Stimulated activated CD4-positive, alpha-beta T cell treated with anti-CD3 and anti-CD28 coated beads, TNF-alpha, amount 100 ng/mL, for 24 hours (primary cell): ENCODE measurements at regions not wholly inside any gene's neighbourhood (a gene's known extent, or its start where the extent isn't known, plus 50 kb on each side); places are given as distances from the start of the nearest gene placed in this dataset.
A peak's percentile ranks its signal among the peaks of the same experiment; 100 is the strongest.

Source experiments
- DNase-seq, 3 experiments: peaks; one replicate each; pipeline ENCODE4 v3.0.0-alpha.2; 2020; ENCODE audit warnings: low read depth in 3 of 3

- DNase-seq = no peak
These were observed 173.3 kb upstream of the VLDLR start for GRCh38 chr9:2448193-2448738.

DNA sequence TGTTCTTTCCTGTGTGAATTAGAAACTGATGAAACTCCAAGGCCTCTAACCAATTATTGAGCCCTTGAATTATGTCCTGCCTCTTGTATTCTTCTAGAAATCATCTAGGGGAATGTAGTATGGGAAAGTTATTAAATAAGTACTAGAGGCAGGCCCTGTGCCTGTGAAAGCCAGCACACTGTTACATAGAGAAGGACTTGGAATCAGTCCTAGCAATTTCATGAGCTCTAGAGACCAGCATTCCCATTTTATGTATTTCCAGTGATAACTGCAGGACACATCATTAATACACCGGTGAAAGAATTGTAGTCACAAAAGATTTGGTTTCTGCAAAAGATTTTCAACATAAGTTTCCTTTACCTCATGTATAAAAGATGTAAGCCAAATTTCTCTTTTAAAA is 168.5 kb upstream of the VLDLR start:
- no peak for DNase-seq

GRCh38 chr9:2453701-2454100 is 167.9 kb upstream of the VLDLR start:
- no peak for DNase-seq

DNA sequence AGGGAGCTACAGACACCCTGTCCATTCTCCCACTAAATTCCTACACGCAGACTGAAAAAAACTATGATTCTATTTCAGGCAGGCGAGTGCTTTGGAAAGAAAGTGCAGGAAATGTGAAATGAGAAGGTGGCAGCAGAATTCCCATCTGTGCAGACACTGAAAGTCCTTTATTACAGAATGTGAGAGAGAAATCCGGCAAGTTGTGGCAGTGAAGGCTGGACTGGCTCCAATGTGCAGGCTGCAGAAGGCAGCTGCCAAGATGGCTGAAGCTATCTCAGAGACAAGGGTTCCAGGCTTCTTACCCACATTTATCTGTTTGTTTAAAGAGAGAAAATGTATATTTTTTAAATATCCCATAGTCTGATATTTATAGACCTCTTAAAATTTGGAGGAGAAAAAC is 161.8 kb upstream of the VLDLR start:
- no peak for DNase-seq

GRCh38 chr9:2461892-2462291 is 159.7 kb upstream of the VLDLR start:
- DNase-seq = no peak

DNA sequence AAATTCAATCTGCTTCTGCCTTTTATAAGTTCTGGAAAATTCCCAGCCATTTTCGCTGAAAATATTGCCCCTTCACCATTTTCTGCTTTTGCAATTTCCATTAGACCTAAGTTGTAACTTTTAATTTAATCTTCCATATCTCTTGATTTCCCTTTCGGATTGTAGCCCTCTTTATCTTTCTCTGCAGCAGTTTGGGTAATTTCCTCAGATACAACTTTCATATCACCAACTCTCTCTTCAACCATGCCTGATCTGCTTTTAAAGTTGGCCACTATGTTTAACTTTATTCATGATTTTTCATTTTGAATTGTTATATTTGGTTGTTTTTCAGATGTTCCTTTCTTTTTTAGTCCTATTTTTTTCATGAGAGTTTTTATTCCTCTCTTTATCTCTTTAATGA is 157.0 kb upstream of the VLDLR start:
- no peak for DNase-seq

DNA sequence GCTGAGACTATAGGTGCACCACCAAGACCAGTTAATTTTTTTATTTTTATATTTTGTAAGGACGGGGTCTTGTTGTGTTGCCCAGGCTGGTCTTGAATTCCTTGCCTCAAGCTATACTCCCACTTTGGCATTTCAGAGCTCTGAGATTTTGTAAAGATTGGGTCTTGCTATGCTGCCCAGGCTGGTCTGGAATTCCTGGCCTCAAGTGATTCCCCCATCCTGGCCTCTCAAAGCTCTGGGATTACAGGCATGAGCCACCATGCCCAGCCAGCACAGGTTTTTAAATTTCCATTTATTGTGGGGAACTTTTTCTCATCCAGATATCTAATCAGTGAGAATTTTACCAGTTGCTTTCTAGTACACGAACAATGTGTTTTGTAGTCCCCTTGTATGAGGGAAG is 156.1 kb upstream of the VLDLR start:
- no peak for DNase-seq

- DNase-seq = no peak
These were observed 155.6 kb upstream of the VLDLR start for GRCh38 chr9:2465921-2466460.

- DNase-seq = no peak
These were observed 154.9 kb upstream of the VLDLR start for GRCh38 chr9:2466703-2467102.

DNA sequence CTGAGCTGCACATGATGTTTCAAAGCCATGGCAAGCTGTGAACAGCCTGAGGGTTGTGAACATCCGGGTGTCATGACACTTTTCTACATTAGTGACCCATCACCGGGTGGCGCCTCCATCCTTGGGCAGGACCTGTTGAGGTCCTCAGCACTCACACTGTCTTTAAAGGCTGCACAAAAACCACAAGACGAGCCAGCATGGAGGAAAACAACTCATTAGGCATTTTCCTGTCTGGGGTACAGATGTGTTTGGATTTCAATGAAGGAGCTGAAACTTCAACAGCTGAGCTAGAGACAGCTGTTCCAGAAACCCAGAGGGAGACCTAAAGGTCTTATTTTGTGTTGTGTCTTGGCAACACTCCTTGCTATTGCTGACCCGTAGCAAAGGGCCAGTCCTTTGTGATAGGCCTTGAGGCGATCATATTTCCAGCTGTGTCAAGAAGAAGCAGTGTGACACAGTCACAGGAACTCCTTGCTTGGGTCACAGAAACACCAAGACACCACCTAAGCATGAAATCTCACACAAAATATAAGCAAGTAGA is 151.8 kb upstream of the VLDLR start:
- peak in 1 of 3 experiments; percentile 2 for DNase-seq

- DNase-seq = no peak
These were observed 147.9 kb upstream of the VLDLR start for GRCh38 chr9:2473681-2474080.

DNA sequence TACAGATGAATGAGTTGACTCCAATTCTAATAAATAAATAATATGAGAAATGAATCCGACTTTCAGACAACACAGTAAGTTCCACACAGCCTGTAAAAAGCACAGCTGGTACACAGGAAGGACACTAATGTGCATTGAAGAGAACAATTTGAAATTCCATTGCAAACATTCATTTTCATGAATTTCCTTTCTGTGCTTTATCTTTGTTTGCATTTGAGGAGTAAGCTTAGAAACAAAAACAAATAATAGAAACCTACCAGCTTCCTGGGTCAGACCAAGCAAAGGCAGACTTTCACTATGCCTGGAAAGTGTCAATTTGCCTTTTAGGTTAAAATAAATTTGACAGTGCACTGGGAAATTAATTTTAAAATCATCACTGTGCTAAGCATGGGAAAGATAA is 143.8 kb upstream of the VLDLR start:
- no peak for DNase-seq

DNA sequence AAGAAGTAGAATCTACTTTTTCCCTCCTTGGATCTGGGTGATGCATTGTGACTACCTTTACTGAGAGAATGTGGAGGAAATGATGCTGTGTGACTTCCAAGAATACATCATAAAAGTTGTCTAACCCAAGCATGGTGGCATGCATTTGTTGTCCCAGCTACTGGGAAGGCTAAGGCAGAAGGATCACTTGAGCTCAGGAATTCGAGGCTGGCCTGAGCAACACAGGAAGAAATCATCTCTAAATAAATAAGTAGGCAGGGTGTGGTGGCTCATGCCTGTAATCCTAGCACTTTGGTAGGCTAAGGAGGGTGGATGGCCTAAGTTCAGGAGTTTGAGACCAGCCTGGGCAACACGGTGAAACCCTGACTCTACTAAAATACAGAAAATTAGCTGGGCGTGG is 143.2 kb upstream of the VLDLR start:
- DNase-seq = no peak

DNA sequence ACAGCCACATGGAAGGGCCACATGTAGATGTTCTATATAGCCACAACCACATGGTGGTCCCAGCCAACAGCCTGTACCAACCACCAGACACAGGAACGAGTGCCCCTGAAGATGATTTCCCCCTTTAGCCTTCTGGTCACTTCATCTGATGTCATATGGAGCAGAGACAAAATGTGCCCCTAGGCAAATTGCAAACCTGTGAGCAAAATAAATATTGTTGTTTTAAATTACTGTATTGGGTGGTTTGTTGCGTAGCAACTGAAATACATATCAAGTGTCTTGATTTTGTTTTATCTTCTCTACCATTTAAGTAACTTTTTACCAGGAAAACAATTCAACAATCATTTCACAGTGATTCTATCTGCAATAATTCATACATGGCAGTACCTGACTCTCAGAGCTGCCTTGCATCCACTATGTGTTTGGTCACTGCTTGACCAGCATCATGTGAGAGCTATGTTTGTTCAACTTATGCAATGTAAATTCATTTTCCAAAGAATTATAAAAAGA is 142.5 kb upstream of the VLDLR start:
- DNase-seq = no peak

DNA sequence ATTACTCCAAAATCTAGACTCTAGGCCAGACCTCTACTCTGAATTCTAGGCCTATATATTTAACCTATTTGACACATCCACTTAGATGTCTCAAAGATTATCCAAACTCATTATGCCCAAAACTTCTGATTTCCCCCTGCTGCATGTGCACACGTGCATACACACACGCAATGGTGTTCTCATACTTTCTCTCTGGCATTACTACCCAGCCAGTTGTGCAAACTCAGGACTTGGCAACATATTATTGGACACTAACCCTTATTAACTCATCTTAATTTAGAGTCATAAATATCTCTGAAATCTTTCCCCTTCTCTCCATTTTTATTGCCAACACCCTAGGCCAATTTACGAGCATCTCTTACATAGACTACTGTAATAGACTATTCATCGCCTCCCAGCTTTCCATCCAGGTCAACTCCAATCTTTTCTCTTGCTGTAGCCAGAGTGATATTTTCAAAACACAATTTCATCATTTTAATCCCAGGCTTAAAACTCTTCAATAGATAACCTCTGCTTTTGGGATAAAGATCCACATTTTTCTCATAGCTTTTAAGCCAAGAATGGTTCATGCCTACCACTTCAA is 141.2 kb upstream of the VLDLR start:
- no peak for DNase-seq

- no peak for DNase-seq
These were observed 140.4 kb upstream of the VLDLR start for GRCh38 chr9:2481216-2481615.

GRCh38 chr9:2486988-2487387 is 134.6 kb upstream of the VLDLR start:
- no peak for DNase-seq

- DNase-seq = no peak
These were observed 131.7 kb upstream of the VLDLR start for GRCh38 chr9:2489838-2490314.

DNA sequence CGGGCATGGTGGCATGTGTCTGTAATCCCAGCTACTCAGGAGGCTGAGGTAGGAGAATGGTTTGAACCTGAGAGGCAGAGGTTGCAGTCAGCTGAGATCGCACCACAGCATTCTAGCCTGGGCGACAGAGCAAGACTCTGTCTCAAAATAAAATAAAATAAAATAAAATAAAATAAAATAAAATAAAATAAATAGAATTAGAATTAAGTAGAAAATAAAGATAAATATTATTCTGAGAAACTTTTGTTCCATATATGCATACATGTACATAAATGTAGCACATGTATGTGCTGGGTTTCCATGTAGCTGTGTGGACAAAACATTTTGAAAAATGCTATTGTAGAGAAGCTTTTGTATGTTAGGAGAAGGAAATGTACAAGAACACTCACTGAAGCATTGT is 129.4 kb upstream of the VLDLR start:
- no peak for DNase-seq

DNA sequence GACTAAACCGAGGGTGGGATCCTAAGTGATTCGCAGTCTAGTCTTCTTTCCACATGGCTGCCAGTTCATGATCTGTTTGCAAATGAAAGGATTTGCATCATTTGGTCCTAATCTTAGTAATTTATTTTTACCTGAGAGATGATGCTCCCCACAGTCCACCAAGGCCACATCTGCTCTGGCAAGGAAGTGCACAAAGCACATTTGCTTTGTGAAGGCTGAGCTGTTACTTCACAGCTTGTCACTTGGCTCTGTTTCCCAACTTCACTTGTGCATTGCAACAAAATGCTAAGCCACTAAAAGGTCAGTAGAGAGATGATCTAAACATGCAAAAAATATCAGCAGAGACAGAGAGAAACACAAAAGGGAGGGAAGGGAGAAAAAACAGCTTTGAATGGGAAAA is 128.5 kb upstream of the VLDLR start:
- no peak for DNase-seq

DNA sequence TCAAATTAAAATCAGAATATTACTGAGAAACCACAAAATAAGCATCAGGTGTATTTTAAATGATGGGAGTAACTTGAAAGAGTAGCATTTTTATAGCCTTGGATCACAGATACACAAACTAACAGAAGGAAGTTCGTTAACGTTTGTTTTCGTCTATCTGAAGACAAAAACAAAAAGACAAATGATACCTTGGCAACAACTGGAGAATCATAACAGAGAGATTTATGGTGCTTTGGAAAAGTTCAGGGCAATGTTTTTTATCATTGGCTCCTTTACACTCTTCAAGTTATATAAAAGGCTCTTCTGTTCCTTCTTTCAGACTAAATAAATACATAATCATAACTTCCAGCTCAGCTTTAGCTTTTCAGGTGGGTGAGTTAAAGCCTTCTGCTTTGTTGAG is 128.1 kb upstream of the VLDLR start:
- no peak for DNase-seq

GRCh38 chr9:2494562-2494961 is 127.0 kb upstream of the VLDLR start:
- no peak for DNase-seq

- no peak for DNase-seq
These were observed 126.2 kb upstream of the VLDLR start for GRCh38 chr9:2495221-2496005.
